Astrocyte of the spinal cord (primary cell): ENCODE measurements at regions not wholly inside any gene's neighbourhood (a gene's known extent, or its start where the extent isn't known, plus 50 kb on each side); places are given as distances from the start of the nearest gene placed in this dataset.
"Not testable (repeated sequence)": the region's sequence is repeated elsewhere in the genome, so short reads cannot be mapped to it uniquely, and the experiment has no call there.

Source experiments
- DNase-seq: peaks from one replicate; pipeline ENCODE4 v3.0.0; 2011; ENCODE audit warnings: low read depth, low spot score
- H3K4me3 ChIP-seq: 2 replicates; pipeline ENCODE4 v1.5.1; 2011; ENCODE audit warnings: low read depth, mild to moderate bottlenecking, low read length, moderate library complexity
- in situ Hi-C: cut with HindIII; loops from 2 replicates; pipeline ENCODE4 v1.10.0; 2017; ENCODE audit warnings: low sequenced_read_pairs
- TF ChIP-seq, protein P1 (sequence below): IDR thresholded peaks from 2 replicates; pipeline ENCODE4 v1.5.1; 2012; ENCODE audit warnings: low read depth, mild to moderate bottlenecking, low read length, inconsistent platforms

DNA sequence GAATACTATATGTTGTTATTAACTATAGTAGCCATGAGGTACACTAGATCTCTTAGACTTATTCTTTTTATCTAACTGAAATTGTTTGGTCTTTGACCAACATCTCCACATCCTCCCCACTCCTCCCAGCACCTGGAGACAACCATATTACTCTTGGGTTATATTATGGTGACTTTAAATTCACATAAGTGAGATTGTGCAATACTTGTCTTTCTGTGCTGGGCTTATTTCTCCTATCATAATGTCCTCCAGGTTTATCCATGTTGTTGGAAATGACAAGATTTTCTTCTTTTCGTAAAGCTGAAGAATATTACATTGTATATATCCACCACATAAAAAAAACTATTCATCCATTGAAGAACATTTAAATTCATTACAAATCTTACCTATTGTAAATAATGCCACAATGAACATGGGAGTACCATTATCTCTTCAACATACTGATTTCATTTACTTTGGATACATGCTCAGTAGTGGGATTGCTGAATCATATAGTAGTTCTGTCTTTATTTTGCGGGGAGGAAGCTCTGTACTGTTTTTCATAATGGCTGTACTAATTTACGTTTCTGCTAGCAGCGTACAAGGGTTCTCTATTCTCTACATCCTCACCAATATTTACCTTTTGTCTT is 159.2 kb upstream of the SCN7A start:
- in situ Hi-C loops, result no loop called here
- TF ChIP-seq, protein P1, sequence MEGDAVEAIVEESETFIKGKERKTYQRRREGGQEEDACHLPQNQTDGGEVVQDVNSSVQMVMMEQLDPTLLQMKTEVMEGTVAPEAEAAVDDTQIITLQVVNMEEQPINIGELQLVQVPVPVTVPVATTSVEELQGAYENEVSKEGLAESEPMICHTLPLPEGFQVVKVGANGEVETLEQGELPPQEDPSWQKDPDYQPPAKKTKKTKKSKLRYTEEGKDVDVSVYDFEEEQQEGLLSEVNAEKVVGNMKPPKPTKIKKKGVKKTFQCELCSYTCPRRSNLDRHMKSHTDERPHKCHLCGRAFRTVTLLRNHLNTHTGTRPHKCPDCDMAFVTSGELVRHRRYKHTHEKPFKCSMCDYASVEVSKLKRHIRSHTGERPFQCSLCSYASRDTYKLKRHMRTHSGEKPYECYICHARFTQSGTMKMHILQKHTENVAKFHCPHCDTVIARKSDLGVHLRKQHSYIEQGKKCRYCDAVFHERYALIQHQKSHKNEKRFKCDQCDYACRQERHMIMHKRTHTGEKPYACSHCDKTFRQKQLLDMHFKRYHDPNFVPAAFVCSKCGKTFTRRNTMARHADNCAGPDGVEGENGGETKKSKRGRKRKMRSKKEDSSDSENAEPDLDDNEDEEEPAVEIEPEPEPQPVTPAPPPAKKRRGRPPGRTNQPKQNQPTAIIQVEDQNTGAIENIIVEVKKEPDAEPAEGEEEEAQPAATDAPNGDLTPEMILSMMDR, result no peak
- H3K4me3 ChIP-seq, result no peak overlapping the region
- peak; percentile 82 for DNase-seq

DNA sequence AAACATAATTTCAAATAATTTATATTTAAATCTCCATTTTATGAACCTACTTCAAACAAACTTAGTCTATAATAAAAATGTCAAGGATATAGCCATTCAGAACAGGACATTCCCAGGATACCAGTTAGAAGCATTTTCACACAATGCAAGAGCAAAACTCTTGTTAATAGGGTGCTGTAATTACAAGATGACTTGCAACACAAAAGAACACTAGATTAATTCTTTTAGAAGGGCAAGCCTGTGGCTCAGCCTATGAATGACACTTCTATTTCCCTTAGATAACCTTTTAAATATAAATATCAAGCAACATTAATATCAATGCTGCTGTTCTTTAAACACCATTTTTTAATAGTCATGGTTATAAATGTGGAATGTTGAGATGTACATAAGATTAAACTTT is 157.9 kb upstream of the SCN7A start:
- no peak overlapping the region for H3K4me3 ChIP-seq
- TF ChIP-seq, protein P1, result no peak
- no peak for DNase-seq
- in situ Hi-C loops, result no loop called here

DNA sequence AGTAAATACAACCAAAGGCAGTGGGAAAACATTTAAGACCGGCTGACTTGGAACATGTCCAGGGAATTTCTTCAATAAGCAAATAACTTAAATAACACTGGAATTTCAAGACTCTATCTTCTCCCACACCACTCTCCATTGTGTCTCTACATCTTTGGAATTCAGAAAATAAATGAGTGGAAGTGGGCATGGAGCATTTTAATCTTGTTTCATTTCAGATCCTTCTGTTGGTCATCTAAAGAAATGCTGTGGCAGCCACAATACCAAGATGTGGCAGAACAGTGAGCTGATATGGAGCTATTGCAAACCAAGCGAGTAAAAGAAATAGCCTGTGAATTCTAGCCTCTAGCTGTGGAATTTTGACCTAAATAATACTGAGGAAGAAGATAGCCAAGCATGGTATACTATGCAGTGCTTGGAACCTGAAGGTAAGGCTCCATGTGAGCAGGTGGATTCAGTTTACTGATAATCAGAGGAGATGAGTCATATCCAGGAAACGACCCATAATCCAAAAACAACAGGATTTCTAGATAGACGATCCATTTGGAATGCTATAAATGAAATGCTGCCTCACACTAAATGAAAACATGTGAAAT is 157.1 kb upstream of the SCN7A start:
- no peak overlapping the region for H3K4me3 ChIP-seq
- TF ChIP-seq, protein P1, result no peak
- in situ Hi-C loops, result no loop called here
- DNase-seq, result peak; percentile 81

DNA sequence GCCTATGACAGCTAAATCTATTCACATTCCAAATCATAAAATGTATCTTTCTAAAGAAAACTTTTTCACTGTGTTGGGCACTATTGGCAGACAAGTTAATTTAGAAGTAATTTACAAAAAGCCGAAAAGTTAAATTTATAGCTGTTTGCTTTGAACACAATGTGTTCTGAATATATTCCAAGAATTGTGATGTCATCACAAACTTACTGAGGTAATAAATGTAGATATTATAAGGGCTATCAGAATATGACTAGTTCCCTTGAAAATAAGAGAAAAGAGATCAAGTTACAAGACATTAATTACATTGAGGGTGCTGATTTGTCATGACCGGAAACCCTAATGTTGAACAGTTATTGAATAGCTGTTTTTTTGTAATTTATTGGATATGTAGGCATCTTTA is 153.9 kb upstream of the SCN7A start:
- TF ChIP-seq, protein P1, result no peak
- in situ Hi-C loops, result no loop called here
- no peak overlapping the region for H3K4me3 ChIP-seq
- DNase-seq, result no peak

DNA sequence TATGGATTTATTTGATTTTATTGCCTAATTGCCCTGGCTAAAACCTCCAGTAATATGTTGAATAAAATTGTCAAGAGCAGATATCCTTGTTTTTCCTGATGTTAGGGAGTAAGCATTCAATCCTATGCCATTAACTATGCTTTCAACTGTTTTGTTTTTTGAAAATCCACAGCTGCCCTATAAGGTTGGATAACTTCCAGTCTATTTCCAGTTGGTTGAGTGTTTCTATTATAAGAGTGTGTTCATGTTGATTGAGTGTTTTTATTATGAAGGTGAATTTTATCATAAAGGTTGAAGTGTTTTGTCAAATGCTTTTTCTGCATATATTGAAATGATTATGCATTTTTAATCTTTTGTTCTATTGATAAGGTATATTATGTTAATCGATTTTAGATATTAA is 149.9 kb upstream of the SCN7A start:
- no peak for DNase-seq
- TF ChIP-seq, protein P1, result no peak
- H3K4me3 ChIP-seq, result no peak overlapping the region
- in situ Hi-C loops, result no loop called here

DNA sequence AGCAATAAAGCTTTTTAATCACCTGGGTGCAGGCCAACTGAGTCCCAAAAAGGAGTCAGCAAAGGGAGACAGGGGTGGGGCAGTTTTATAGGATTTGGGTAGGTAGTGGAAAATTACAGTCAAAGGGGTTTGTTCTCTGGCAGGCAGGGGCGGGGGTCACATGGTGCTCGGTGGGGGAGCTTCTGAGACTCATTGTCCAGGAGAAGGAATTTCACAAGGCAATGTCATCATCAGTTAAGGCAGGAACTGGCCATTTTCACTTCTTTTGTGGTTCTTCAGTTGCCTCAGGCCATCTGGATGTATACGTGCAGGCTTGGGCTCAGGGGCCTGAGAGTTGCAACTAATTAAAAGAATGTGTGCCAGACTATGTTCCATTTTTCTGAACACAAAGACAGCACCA is 147.5 kb upstream of the SCN7A start:
- H3K4me3 ChIP-seq, DNase-seq, in situ Hi-C loops: not testable (repeated sequence)

DNA sequence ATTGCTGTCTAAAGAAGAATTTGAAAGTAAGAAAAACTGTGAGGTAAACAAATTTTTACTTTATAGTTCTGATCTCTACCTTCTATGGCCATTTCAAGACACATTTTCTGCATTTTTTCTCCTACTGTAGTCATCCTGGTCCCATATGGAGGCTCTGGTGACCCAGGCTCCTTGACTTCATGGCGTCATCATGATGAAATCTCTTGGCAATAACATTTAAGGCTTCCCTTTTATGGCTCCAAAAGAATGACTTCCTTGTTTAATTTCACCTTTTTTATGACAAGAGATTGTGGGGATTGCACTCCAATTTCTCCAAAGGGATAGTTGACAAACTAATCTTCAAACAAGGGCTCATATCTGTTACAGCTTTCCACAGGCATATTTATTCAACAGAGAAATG is 143.0 kb upstream of the SCN7A start:
- no peak overlapping the region for H3K4me3 ChIP-seq
- TF ChIP-seq, protein P1, result no peak
- in situ Hi-C loops, result no loop called here
- no peak for DNase-seq
